ENCODE measurements at regions not wholly inside any gene's neighbourhood (a gene's known extent, or its start where the extent isn't known, plus 50 kb on each side); places are given as distances from the start of the nearest gene placed in this dataset.

GRCh38 chr3:20527368-20527767 lies 341.4 kb upstream of the SGO1 start:
- TF ChIP-seq, protein P1, sequence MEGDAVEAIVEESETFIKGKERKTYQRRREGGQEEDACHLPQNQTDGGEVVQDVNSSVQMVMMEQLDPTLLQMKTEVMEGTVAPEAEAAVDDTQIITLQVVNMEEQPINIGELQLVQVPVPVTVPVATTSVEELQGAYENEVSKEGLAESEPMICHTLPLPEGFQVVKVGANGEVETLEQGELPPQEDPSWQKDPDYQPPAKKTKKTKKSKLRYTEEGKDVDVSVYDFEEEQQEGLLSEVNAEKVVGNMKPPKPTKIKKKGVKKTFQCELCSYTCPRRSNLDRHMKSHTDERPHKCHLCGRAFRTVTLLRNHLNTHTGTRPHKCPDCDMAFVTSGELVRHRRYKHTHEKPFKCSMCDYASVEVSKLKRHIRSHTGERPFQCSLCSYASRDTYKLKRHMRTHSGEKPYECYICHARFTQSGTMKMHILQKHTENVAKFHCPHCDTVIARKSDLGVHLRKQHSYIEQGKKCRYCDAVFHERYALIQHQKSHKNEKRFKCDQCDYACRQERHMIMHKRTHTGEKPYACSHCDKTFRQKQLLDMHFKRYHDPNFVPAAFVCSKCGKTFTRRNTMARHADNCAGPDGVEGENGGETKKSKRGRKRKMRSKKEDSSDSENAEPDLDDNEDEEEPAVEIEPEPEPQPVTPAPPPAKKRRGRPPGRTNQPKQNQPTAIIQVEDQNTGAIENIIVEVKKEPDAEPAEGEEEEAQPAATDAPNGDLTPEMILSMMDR (conservative IDR thresholded peaks at IDR 0.05 in 1 of 2, IDR thresholded peaks at IDR 0.05 in 1 of 2; ENCODE audit: low read depth in 1 of 2, low read length in 2 of 2) = no peak
- TF ChIP-seq EZH2 (IDR thresholded peaks at IDR 0.05; ENCODE audit: low read length, missing control alignments) = no peak

Data from fibroblast of lung (primary cell).